T-helper 1 cell (primary cell): ENCODE measurements at regions not wholly inside any gene's neighbourhood (a gene's known extent, or its start where the extent isn't known, plus 50 kb on each side); places are given as distances from the start of the nearest gene placed in this dataset.

Source experiments
- DNase-seq, 5 donors: peaks; one replicate each; pipeline ENCODE4 v3.0.0-alpha.2; 2012 to 2020

GRCh38 chr5:89601880-89602279 is 718.9 kb upstream of the MEF2C start:
- DNase-seq = no peak

- no peak for DNase-seq
Measured at GRCh38 chr5:89597878-89598277, 714.9 kb upstream of the MEF2C start.

- DNase-seq = no peak
Measured at GRCh38 chr5:89596821-89597220, 713.8 kb upstream of the MEF2C start.

- no peak for DNase-seq
Measured at GRCh38 chr5:89595056-89595455, 712.1 kb upstream of the MEF2C start.

- DNase-seq = no peak
Measured at GRCh38 chr5:89584339-89584956, 701.5 kb upstream of the MEF2C start.

- DNase-seq = no peak
Measured at GRCh38 chr5:89583534-89583933, 700.5 kb upstream of the MEF2C start.

- no peak for DNase-seq
Measured at GRCh38 chr5:89582768-89583339, 699.9 kb upstream of the MEF2C start.

- no peak for DNase-seq
Measured at GRCh38 chr5:89580976-89581375, 698.0 kb upstream of the MEF2C start.

GRCh38 chr5:89575319-89575718 is 692.3 kb upstream of the MEF2C start:
- no peak for DNase-seq

- DNase-seq = no peak
Measured at GRCh38 chr5:89573345-89573744, 690.4 kb upstream of the MEF2C start.

GRCh38 chr5:89572696-89573095 is 689.7 kb upstream of the MEF2C start:
- DNase-seq = no peak

- DNase-seq = no peak
Measured at GRCh38 chr5:89570557-89570956, 687.6 kb upstream of the MEF2C start.

GRCh38 chr5:89566340-89566739 is 683.4 kb upstream of the MEF2C start:
- no peak for DNase-seq

GRCh38 chr5:89560696-89561095 is 677.7 kb upstream of the MEF2C start:
- no peak for DNase-seq

- DNase-seq = no peak
Measured at GRCh38 chr5:89556215-89556913, 673.4 kb upstream of the MEF2C start.

GRCh38 chr5:89546657-89547056 is 663.7 kb upstream of the MEF2C start:
- DNase-seq = no peak

- DNase-seq = no peak
Measured at GRCh38 chr5:89545626-89546025, 662.6 kb upstream of the MEF2C start.

- DNase-seq = no peak
Measured at GRCh38 chr5:89545076-89545475, 662.1 kb upstream of the MEF2C start.

- no peak for DNase-seq
Measured at GRCh38 chr5:89542736-89543135, 659.8 kb upstream of the MEF2C start.

GRCh38 chr5:89537800-89538199 is 654.8 kb upstream of the MEF2C start:
- DNase-seq = no peak

GRCh38 chr5:89536020-89536419 is 653.0 kb upstream of the MEF2C start:
- no peak for DNase-seq

- DNase-seq = no peak
Measured at GRCh38 chr5:89535411-89535810, 652.4 kb upstream of the MEF2C start.

GRCh38 chr5:89534331-89534730 is 651.3 kb upstream of the MEF2C start:
- no peak for DNase-seq

- DNase-seq = no peak
Measured at GRCh38 chr5:89524785-89525184, 641.8 kb upstream of the MEF2C start.
